H1 (cell line): ENCODE measurements at regions not wholly inside any gene's neighbourhood (a gene's known extent, or its start where the extent isn't known, plus 50 kb on each side); places are given as distances from the start of the nearest gene placed in this dataset.

Experiments
- CHD1 ChIP-seq: IDR thresholded peaks from 2 replicates; pipeline ENCODE4 v1.6.1; 2012; ENCODE audit warnings: low read depth, low read length, improper control_type of control experiment
- RAD21 ChIP-seq, 2 experiments: IDR thresholded peaks in 1 of 2; conservative IDR thresholded peaks in 1 of 2; 2 replicates each; pipeline ENCODE4 v1.6.1; 2011; ENCODE audit warnings: low read depth in 2 of 2, low read length in 2 of 2, improper control_type of control experiment in 1 of 2, inconsistent platforms in 1 of 2, mild to moderate bottlenecking in 1 of 2, moderate library complexity in 1 of 2
- TCF12 ChIP-seq: IDR thresholded peaks from 2 replicates; pipeline ENCODE4 v1.6.1; 2011; ENCODE audit warnings: low read depth, mild to moderate bottlenecking, low read length
- TF ChIP-seq, protein P1 (sequence below): fragments of 300-600 bp; sonication (generic); IDR thresholded peaks from 2 replicates; pipeline ENCODE4 v1.7.1; 2012; ENCODE audit warnings: low read length, moderate library complexity, mild to moderate bottlenecking, inconsistent platforms; ENCODE audit not compliant: insufficient replicate concordance

DNA sequence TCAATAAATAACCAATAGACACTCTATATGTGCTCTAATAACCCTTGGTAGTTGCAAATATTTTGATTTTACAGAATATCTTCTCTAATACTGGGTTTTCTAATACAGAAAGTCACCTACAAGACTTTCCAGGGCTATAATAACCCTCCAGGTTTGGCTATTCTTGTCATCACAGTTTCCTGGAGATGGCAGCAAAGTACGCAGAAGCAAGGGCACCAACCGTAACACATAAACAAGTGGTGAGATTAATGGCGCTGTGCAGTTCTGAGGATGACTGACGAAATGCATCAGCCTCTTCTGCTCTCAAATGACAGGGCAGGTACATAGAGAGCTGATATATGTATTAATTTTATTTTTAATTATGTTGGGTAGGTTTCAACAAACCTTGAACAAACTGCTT, 122.4 kb downstream of the C4orf33 start (continued):
- TF ChIP-seq, protein P1, sequence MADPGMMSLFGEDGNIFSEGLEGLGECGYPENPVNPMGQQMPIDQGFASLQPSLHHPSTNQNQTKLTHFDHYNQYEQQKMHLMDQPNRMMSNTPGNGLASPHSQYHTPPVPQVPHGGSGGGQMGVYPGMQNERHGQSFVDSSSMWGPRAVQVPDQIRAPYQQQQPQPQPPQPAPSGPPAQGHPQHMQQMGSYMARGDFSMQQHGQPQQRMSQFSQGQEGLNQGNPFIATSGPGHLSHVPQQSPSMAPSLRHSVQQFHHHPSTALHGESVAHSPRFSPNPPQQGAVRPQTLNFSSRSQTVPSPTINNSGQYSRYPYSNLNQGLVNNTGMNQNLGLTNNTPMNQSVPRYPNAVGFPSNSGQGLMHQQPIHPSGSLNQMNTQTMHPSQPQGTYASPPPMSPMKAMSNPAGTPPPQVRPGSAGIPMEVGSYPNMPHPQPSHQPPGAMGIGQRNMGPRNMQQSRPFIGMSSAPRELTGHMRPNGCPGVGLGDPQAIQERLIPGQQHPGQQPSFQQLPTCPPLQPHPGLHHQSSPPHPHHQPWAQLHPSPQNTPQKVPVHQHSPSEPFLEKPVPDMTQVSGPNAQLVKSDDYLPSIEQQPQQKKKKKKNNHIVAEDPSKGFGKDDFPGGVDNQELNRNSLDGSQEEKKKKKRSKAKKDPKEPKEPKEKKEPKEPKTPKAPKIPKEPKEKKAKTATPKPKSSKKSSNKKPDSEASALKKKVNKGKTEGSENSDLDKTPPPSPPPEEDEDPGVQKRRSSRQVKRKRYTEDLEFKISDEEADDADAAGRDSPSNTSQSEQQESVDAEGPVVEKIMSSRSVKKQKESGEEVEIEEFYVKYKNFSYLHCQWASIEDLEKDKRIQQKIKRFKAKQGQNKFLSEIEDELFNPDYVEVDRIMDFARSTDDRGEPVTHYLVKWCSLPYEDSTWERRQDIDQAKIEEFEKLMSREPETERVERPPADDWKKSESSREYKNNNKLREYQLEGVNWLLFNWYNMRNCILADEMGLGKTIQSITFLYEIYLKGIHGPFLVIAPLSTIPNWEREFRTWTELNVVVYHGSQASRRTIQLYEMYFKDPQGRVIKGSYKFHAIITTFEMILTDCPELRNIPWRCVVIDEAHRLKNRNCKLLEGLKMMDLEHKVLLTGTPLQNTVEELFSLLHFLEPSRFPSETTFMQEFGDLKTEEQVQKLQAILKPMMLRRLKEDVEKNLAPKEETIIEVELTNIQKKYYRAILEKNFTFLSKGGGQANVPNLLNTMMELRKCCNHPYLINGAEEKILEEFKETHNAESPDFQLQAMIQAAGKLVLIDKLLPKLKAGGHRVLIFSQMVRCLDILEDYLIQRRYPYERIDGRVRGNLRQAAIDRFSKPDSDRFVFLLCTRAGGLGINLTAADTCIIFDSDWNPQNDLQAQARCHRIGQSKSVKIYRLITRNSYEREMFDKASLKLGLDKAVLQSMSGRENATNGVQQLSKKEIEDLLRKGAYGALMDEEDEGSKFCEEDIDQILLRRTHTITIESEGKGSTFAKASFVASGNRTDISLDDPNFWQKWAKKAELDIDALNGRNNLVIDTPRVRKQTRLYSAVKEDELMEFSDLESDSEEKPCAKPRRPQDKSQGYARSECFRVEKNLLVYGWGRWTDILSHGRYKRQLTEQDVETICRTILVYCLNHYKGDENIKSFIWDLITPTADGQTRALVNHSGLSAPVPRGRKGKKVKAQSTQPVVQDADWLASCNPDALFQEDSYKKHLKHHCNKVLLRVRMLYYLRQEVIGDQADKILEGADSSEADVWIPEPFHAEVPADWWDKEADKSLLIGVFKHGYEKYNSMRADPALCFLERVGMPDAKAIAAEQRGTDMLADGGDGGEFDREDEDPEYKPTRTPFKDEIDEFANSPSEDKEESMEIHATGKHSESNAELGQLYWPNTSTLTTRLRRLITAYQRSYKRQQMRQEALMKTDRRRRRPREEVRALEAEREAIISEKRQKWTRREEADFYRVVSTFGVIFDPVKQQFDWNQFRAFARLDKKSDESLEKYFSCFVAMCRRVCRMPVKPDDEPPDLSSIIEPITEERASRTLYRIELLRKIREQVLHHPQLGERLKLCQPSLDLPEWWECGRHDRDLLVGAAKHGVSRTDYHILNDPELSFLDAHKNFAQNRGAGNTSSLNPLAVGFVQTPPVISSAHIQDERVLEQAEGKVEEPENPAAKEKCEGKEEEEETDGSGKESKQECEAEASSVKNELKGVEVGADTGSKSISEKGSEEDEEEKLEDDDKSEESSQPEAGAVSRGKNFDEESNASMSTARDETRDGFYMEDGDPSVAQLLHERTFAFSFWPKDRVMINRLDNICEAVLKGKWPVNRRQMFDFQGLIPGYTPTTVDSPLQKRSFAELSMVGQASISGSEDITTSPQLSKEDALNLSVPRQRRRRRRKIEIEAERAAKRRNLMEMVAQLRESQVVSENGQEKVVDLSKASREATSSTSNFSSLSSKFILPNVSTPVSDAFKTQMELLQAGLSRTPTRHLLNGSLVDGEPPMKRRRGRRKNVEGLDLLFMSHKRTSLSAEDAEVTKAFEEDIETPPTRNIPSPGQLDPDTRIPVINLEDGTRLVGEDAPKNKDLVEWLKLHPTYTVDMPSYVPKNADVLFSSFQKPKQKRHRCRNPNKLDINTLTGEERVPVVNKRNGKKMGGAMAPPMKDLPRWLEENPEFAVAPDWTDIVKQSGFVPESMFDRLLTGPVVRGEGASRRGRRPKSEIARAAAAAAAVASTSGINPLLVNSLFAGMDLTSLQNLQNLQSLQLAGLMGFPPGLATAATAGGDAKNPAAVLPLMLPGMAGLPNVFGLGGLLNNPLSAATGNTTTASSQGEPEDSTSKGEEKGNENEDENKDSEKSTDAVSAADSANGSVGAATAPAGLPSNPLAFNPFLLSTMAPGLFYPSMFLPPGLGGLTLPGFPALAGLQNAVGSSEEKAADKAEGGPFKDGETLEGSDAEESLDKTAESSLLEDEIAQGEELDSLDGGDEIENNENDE = no peak
- TF ChIP-seq CHD1 = no peak
- no peak for TF ChIP-seq TCF12
- TF ChIP-seq RAD21 (IDR thresholded peaks at IDR 0.05 in 1 of 2, conservative IDR thresholded peaks at IDR 0.05 in 1 of 2; ENCODE audit: low read depth in 2 of 2, low read length in 2 of 2) = peak; percentile 79 to 86
